ENCODE measurements at regions not wholly inside any gene's neighbourhood (a gene's known extent, or its start where the extent isn't known, plus 50 kb on each side); places are given as distances from the start of the nearest gene placed in this dataset.
"Not testable (repeated sequence)": the region's sequence is repeated elsewhere in the genome, so short reads cannot be mapped to it uniquely, and the experiment has no call there.

DNA sequence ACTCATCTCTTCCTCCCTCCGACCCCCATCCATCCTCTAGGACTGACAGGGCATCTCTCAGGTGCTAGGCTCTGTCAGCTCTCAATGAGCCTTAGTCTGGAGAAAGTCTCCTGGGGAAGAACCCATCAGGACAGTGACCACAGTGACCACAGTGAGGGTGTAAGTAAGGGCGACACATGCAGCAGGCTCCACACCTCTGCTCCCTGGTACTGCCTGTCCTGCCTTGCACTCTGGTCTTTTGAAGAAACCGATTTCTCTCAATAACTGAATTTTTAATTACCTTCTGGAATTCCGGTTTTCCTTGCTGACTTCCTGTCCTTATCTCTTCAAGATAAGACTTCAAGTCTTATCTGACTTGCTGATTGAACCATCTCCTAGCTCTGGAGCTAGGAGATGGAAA lies 190.2 kb downstream of the ACTR3B start:
- no peak for DNase-seq (ENCODE audit: low spot score)

DNA sequence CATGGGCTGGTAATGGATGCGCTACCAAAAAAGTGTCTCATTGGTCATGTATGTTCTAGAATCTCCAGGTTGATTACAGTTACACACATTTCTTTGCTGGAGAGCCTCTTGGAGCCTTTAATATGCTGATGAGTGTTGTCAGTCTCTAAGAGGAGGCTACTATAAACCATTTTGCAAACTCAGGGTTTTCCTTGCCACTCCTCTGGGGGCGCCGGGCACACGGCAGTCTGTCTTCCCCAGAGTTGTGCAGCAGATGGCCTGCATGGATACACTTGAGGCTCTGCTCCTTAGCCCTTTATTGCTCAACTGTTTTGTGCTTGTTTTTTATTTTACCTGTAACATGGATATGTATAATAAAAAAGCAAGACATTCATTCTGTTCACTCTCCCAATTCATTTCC lies 196.5 kb downstream of the ACTR3B start:
- no peak for DNase-seq (ENCODE audit: low spot score)

DNA sequence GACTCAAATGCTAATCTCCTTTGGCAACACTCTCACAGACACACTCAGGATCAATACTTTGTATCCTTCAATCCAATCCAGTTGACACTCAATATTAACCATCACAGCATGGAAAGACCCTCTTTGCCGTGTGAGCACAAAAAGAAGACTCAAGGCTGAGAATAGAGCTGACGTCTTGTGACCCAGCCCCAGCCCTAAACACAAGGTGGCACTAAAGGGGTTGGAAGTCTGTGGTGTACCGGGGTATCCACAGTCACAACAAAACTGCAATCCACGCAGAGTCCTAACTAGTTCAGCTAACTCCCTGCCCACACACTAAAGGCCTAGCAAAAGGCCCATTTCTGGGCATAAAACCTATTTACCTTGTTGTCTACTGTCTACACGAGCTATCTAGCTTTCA lies 200.1 kb downstream of the ACTR3B start:
- no peak for DNase-seq (ENCODE audit: low spot score)

DNA sequence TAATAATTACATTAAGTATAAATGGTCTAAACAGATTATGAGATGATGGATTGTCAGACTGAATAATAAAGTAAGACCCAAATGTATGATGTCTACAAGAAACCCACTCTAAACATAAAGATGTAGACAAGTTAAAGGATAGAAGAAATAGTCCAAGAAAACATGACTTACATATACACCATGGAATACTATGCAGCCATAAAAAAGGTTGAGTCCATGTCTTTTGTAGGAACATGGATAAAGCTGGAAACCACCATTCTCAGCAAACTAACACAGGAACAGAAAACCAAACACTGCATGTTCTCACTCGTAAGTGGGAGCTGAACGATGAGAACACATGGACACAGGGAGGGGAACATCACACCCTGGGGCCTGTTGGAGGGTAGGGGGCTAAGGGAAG lies 202.2 kb downstream of the ACTR3B start:
- DNase-seq (ENCODE audit: low spot score), result not testable (repeated sequence)

DNA sequence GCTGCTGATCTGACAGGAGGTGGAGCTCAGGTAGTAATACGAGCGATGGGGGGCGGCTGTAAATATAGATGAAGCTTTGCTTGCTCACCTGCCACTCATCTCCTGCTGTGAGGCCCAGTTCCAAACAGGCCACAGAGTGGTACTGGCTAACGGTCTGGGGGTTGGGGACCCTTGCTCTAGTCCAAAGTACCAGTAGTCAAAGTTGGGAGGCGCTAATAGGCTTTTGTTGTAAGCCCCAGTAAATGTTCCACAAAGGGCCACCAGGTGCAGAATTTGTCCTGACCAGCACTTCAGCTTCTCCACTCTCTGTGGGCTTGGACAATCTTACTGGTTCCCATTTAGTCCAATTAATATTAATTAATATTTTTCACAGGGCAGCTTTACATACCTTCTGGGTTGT lies 206.6 kb downstream of the ACTR3B start:
- no peak for DNase-seq (ENCODE audit: low spot score)

DNA sequence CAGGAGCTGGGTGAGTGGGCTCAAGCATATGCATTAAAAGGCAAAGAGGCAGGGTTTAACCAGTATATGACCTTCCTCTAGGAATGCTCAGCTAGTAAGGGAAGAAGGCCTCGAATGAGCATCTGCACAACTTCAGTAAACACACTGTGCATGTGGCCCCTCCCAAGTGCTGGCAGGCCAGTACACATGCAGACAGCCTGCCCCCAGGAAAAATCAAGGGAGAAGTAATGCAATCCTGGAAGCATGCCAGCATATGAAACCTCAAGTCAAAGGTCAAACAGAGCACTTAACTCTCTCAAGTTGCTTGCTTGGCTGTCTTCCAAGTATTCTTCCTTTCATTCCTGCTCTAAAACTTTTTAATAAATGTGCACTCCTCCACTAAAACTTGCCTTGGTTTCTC lies 208.4 kb downstream of the ACTR3B start:
- no peak for DNase-seq (ENCODE audit: low spot score)

DNA sequence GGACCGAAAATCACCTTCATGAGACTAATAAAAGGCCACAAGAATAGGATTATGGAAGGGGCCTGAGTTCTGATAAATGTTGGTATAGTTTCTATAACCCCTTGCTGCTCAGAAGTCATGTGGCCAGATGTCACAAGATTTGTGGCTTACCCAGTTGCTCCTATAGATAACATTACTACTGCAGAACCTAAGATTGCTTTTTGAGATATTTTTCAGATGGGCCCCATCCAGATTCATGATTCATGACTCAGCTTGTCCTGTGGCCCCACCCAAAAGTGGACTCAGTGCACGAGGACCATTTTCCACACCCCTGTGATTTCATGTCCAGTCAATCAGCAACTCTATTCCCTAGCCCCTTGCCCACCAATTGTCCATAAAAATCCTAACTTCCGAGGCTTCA lies 209.0 kb downstream of the ACTR3B start:
- DNase-seq (ENCODE audit: low spot score), result no peak

DNA sequence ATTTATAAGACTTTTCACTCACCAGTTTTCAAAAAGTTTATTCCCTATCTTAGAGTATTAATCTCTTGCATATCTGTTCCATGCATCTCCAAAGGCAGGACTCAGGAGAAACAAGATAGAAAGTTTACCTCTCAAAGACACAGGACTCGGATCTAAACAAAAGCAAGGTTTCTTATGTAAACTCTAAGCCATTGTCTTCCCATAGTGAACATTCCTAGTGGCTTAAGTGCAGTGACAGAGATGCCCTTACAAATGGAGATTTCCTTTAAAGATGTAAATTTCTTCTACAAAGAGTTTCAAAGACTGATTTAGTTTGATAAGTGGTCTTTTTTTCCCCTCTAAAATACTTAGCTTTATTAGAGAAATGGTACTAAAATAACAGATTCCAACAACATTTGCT lies 209.8 kb downstream of the ACTR3B start:
- no peak for DNase-seq (ENCODE audit: low spot score)

DNA sequence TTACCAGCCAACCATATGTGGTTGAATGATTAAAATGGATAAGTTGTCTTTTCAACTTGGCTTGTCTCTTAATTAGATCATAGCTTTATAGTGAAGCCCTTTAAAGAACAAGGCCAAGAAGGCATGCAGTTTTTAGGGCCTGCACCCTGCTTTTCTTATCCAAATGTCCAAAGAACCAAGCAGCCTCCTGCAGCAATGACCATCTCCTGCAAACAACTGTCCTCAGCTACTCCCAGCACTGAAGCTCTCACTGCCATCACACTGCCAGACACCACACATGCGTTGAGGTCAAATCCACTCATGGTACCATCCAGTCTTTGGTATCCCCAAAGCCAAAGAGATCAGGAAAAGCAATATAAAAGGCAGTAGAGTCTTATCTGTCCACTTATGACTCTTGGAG lies 210.3 kb downstream of the ACTR3B start:
- DNase-seq (ENCODE audit: low spot score), result no peak

DNA sequence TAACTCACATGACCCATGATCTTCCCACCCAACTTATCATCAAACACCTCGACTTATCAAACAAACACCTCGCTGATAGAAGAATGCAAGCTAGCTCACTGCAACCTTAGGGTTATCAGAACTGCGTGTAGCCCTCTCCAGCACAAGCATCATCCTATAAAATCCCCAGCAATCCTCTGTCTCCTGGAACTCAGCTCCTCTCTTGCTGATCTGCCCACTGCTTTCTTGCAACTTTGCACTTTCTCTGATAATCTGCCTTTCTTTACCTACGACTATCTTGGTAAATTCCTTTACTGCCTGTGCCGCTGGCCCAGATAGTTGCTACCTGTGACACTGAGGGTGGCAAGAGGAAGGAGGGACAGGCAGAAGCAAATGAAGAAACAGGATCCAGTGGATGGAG lies 210.9 kb downstream of the ACTR3B start:
- DNase-seq (ENCODE audit: low spot score), result no peak

DNA sequence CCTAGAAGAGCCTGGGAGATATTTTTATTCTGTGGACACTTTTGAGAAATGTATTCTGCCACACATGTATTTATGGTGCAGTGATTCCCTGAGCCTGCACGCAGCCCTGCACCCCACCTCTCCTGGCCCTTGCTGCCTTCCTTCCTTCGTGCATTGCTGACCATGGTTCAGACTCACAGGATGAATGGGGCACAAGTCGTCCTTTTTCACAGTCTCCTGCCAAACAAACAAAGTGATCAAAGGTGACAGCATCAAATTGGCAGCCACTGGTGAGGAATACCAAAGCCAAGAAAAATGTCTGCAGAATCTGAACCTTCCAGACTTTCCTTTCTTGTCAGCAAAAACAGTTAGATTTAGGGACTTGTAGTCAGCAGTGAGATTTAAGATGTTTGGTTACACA lies 215.0 kb downstream of the ACTR3B start:
- no peak for DNase-seq (ENCODE audit: low spot score)

DNA sequence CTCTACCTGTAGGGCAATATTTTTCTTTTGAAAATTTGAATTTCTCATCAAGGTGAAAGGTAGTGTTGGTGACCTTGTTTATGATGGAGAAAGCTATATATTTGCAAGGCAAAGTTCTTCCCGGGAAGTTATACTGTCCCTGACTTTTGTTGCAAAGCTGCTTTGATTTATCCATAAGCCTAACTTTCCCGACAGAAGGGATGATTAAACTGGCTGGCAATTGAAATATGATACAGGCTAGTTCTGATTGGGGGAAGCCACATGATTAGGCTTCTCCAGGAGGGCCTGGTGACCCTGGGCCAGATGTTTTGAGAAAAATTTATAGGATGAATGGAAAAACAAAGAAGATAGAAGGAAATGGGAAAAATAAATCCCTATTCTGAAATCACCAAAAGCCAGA lies 215.5 kb downstream of the ACTR3B start:
- DNase-seq (ENCODE audit: low spot score), result no peak

DNA sequence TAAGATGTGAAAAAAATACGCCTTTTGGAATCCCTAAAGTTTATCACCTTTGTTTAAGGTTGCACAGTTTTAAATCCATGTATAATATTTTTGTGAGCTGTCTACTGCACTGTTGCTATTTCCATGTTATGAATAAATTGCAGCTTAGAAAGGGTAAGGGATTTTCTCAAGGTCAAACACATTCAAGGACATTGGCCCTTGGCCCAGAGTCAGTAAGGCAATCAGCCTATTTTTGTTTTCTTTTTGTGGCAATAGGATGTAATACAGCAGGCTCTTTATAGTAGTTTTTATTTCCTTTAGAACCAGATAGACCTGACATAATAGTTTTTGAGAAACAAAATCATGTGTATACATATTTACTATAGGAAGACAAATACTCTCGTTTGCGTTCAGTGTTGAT lies 219.8 kb downstream of the ACTR3B start:
- no peak for DNase-seq (ENCODE audit: low spot score)

DNA sequence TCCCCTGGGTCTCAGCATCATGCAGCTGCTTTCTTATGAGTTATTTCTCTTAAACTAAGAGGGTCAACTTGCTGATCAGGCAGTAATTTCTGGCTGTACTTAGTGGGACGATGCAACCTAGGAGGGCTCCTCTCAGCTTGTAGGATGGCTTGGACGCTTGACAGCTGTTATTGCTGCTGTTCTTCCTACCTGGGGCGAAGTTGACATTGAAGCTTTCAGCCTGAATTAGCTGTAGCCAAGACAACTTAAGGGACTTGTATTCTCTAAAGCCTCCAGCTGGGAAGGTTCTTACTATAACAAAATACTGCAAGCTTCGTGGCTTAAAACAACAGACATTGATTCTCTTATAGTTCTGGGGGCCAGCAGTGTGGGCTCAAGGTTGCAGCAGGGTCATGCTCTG lies 224.9 kb downstream of the ACTR3B start:
- no peak for DNase-seq (ENCODE audit: low spot score)

DNA sequence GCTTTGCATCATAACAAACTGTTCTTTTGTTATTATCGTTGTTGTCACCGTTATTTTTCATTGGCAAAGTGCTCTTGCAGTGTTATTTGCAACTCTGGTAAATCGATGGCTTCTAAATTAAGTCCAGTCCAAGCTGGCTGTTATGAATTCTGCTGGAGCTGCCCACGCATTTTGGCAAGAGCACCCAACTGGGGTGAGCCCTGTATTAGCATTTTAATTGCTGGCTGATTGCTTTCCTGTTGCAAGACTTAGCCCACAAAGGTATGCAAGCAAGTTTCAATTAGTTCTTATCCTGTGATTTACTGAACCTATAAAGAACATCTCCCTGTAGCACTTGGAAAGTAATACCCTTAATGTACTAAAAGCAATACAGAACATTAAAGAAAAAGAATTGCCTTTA lies 226.8 kb downstream of the ACTR3B start:
- DNase-seq (ENCODE audit: low spot score), result no peak

DNA sequence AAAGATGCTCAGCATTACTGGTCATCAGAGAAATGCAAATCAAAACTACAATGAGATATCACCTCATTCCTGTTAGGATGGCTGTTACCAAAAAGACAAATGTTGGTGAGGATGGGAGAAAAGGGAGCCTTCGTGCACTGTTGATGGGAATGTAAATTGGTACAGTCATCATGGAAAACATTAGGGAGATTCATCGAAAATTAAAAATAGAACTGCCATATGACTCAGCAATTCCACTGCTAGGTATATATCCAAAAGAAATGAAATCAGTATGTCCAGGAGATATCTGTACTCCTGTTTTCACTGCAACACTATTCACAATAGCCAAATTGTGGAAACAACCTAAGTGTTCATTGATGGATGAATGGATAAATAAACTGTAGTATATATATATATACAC lies 228.1 kb downstream of the ACTR3B start:
- no peak for DNase-seq (ENCODE audit: low spot score)

DNA sequence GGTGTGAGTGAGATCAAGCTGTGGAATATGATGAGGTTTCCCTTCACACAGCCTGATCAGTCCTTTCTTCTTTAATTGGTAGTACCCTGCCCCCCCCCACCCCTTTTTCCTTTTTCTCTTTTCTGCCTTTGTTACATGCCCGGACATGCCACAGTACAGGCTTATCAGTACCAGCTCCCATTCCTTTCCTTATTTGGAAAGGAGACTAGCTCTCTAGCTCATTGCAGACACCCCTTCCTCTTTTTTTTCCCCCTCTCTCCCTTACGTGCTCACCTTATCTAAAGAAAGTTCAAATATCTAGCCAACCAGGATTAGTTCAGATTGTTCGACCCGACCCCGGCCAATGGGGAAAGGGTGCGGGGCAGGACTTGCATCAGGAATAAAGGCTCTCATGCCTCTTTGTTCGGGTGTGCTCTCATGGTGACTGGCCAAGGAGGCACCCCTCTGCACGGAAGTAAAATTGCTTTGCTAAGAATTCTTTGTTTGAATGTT lies 230.4 kb downstream of the ACTR3B start:
- no peak for DNase-seq (ENCODE audit: low spot score)

DNA sequence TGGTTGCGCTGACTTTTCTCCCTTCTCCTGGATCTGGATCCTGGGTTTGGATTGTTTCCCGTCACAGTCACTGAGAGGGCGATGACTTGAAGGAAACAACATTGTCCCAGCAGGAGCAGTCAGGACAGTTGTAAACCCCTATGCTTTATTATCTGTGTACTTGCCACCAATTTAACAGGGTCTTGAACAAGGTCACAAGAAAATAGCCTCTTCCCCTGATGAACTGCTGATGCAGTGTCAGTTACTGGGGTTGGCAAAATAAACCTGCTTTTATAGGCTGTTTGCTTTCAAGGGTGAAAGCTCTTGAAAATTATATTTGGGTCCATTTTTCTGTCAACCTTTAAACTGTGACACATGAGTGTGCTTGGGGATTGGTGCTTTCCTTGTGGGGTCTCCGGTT lies 238.9 kb downstream of the ACTR3B start:
- no peak for DNase-seq (ENCODE audit: low spot score)

DNA sequence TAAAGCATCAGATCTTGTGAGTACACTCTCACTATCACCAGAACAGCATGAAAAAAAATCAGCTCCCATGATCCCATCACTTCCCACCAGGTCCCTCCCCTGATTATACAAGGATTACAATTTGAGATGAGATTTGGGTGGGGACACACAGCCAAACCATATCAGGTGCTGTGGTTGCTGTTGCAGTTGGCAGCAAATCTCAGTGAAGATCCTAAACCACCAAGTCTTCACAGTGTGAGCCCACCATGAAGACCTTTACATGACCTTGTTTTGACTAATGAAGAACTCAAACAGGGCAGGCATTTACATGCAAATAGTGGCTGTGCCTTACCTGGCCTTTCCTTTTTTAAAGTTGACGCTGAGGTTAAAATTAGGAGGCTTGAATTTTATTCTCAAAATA lies 242.6 kb downstream of the ACTR3B start:
- DNase-seq (ENCODE audit: low spot score), result no peak

DNA sequence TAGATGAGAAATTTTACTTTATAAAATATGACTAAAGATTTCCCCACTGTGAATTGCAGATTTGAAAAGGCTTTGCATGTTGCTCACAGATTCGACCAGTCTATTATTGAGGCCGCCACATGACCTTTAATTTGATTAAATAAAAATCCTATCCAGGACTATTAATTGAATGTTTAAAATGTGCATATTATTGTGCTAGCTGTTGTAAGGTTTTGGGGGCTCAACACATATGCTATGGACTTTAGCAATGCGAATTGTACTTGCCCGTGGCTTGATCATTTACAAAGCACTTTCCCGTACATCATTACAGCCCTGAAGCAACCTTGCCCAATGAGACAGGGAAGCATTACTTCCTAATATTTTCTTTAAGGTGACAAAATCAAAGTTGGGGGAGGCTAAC lies 243.0 kb downstream of the ACTR3B start:
- no peak for DNase-seq (ENCODE audit: low spot score)

DNA sequence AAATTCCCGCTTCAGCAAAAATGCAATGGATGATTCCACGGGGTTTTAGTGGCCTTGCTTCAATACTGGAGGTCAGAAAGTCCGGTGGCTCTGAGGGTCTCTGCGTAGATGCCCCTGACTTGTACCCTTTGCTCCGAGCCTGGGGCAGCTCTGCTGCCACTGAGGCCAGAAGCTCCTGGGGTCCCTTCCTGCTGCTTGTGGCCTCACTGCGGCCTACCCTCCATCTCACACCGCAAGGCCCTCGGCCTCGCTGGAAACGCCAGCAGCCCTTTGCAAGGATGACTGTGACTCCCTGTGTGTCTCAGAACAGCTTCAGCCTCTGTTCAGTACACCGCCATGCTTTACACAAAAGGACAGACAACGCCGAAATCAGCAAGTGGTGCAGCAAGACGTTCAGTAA lies 244.8 kb downstream of the ACTR3B start:
- DNase-seq (ENCODE audit: low spot score), result no peak

DNA sequence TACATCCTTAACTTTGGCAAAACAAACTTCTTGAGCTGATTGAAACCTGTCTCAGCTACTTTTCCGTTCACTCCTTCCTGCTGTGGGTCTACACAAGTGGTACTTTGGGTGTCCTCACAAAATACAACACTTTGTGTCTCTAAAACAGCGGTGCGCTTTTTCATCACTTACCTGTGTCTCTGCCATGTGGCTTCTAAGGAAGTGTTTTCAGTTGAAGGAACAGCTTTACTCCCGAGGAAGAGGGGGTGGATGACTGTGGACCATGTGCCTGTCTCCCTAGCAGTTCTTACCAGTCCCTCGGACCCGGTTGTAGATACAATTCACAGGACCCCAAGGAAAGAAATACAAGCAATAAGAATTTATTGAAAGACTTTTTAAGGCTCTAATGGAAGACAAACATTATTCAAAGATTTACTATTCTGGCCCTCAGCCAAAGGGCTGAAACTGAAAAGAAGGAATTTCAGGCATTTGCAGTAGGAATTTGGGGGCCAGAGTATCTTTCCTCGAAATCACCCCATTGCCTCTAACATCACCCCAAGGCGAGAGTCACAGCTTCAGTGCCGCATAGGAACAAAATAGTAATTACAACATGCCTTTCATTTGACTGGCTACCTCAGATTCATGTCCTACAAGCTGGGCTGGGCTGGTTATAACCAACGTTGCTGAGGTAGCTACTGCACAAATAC lies 246.3 kb downstream of the ACTR3B start:
- DNase-seq (ENCODE audit: low spot score), result no peak

DNA sequence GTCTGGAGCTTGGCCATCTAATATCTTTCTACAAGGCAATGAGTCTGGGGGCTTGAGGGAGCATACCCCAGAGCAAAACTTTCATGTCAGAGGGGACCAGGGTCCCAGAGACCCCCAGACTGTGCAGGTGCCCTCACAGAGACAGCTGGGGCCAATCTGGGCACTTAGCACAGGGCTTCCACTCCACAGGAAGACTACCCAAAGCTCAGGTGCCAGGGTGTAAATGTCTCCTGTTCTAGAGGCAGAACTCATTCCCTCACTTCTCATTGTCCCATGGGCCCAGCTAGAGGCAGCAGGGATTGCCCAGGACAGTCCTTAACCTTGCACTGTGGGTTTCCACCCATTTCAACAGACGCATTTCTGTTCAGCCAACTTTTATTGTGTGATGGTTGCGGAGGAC lies 246.9 kb downstream of the ACTR3B start:
- DNase-seq (ENCODE audit: low spot score), result no peak

DNA sequence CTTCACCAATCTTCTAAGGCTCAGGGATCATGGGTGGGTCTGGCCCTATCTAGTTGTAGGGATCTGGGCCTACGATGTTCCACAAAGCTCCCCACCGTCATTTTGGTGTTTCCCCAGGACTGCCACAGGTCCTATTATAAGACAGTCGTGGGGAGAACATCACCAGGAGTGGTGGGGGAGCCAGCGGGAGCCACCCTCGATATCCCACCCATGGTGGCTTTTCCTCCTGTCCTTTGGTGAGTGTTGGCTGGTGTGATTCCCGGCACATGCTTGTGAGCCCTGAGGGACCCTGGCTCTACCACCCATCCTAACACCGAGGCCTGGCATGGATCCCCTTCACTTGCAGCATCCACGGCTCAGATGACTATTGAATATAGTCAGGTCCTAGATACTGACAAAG lies 247.4 kb downstream of the ACTR3B start:
- no peak for DNase-seq (ENCODE audit: low spot score)

DNA sequence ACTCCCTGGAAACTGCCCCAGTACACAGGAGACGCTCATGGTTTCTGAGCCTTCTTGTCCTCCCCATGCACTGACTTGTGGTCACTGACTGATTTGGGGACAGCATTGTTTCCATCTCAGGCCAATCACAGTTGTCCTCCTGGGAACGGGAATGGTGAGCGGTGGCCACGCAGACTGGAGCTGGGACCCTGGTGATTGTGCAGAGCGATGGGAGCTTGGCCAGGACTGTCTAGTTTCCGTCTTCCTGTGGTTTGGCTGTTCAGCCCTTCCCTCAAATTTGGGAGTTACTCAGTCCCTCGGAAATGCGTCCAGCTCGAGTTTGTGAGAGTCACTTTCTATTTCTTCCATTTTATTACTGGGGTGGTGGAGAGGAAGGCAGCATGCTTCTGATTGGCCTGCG lies 250.9 kb downstream of the ACTR3B start:
- DNase-seq (ENCODE audit: low spot score), result no peak
